Right lobe of liver (tissue), 4 donors: ENCODE measurements at regions not wholly inside any gene's neighbourhood (a gene's known extent, or its start where the extent isn't known, plus 50 kb on each side); places are given as distances from the start of the nearest gene placed in this dataset.

Experiments used
- POLR2A ChIP-seq: fragments of 450-650 bp; IDR thresholded peaks from one replicate; pipeline ENCODE4 v1.6.1; 2017; ENCODE audit warnings: antibody characterized with exemption, mild to moderate bottlenecking
- TF ChIP-seq, protein P1 (sequence below), 4 donors: fragments of 200-600 bp in 3 of 4; fragments of 450-650 bp in 1 of 4; IDR thresholded peaks; one replicate each; pipeline versions ENCODE4 v1.5.1 to v1.8.0; 2016 to 2022; ENCODE audit warnings: antibody characterized with exemption in 4 of 4, mild to moderate bottlenecking in 2 of 4
- donor health status: DM: no; HTN: no; CAD: no.
- donor health status: DM: no; HTN: no; CAD: no.
- donor health status: DM: no; HTN: yes; CAD: no.

DNA sequence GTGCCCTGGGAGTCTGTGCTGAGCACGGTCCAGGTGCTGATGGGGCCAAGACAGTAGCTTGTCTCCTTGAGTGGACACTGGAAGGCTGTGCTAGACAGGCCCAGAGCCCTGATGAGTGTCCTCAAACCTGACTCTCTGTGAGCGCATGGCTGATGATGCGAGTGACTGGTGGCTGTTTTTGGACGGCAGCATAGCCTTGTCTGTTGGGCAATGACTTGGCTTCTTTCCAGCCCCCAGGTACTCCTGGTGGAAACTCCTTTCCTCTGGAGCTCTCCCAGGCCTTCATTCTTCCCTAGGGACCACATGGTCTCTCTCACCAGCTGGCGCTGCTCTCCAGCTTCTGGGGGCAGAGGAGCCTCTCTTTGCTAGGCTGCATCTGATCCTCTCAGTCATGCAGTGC, 207.6 kb upstream of the SMIM21 start:
- TF ChIP-seq, protein P1, sequence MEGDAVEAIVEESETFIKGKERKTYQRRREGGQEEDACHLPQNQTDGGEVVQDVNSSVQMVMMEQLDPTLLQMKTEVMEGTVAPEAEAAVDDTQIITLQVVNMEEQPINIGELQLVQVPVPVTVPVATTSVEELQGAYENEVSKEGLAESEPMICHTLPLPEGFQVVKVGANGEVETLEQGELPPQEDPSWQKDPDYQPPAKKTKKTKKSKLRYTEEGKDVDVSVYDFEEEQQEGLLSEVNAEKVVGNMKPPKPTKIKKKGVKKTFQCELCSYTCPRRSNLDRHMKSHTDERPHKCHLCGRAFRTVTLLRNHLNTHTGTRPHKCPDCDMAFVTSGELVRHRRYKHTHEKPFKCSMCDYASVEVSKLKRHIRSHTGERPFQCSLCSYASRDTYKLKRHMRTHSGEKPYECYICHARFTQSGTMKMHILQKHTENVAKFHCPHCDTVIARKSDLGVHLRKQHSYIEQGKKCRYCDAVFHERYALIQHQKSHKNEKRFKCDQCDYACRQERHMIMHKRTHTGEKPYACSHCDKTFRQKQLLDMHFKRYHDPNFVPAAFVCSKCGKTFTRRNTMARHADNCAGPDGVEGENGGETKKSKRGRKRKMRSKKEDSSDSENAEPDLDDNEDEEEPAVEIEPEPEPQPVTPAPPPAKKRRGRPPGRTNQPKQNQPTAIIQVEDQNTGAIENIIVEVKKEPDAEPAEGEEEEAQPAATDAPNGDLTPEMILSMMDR (IDR thresholded peaks at IDR 0.05) = no peak
- TF ChIP-seq POLR2A = no peak
